ENCODE measurements at regions not wholly inside any gene's neighbourhood (a gene's known extent, or its start where the extent isn't known, plus 50 kb on each side); places are given as distances from the start of the nearest gene placed in this dataset.
"Not testable (repeated sequence)": the region's sequence is repeated elsewhere in the genome, so short reads cannot be mapped to it uniquely, and the experiment has no call there.

DNA sequence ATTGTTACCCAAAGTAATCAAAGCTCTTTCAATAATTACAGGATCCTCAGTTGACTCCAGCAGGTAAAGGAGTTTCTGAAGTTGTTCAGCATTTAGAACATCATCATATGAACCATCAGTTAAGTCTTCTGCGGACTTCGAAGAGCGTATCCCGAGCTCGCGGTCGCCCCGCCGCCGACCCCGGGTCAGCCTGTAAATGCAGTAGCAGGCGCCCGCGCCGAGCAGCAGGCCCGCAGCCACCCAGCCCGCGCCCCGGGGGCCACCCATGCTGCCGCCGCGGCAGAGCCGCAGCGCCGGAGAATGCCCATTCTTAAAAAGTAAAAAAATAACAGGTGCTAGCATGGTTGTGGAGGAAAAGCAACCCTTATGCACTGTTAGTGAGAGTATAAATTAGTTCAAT is 444.5 kb downstream of the NSUN3 start:
- DNase-seq (ENCODE audit: low read depth in 2 of 2), result not testable (repeated sequence)

DNA sequence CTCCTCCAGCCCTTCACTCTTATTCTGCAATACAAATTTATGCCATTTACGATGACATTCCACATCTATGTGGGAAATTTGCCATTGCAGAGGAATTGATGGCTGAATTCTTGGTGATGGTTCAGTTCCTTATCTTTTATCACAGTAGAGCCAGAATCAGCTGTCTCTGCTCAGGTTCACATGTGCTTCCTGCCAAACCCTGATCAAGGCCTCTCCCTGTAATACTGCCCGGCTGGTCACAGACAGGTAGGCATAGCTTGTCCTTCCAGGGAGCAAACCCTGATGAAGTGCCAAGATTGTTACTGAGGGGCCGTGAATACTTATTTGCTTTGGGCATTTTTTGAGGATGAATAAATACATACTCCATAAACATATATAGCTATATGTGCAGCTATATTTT is 450.0 kb downstream of the NSUN3 start:
- DNase-seq (ENCODE audit: low read depth in 2 of 2), result no peak

DNA sequence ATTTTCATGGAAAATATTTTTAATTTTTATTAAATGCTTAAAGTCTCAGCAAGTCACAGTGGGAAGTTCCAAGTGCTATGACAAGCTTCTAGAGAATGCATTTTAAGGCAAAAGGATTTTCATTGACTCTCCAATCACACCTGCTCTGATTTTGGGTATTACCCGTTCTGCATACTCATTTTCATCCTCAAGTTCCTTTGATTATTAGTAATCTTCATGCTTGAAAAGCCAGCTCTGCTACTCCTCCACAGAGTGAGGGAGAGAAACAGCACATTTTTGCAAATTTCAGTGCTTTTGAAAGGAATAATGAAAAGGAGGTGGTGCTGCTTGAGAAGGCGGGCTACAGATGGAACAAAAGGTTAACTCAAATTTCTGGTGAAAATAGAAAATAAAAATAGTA is 450.7 kb downstream of the NSUN3 start:
- no peak for DNase-seq (ENCODE audit: low read depth in 2 of 2)

DNA sequence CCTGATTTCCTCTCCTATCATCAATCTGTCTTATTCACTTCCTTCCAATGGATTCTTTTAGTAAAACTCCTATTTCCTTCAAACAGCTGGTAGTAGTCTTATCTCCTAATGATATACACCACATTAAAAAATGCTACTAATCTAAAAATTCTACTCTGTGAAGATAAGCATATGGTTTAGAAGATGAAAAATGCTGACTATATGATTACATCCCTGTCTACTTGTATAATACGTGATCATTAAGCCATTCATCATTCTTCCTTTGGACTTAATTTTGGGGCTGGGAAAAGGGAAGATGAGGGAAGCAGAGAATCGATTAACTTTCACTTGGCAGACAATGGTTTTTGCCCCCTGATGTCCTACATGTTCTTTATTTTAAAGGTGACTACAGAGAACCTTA is 453.1 kb downstream of the NSUN3 start:
- DNase-seq (ENCODE audit: low read depth in 2 of 2), result no peak

DNA sequence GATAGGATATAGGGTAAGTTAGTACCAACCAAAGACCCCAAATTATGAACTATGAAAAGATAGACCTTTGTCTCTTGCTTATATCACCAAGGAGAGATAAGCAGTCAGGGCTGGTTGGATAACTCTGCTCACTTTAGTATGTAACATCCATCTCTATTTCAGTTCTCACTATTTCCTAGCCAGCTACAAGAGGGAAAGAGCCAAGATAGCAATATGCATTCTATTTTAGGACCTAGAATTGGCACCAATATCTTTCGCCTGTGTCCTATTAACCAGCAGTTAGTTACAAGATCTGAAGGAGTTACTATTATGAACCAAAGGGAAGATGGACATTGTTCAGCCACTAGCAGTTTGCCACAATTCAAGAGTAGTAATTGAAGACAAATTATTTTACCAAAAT is 457.5 kb downstream of the NSUN3 start:
- DNase-seq (ENCODE audit: low read depth in 2 of 2), result no peak

DNA sequence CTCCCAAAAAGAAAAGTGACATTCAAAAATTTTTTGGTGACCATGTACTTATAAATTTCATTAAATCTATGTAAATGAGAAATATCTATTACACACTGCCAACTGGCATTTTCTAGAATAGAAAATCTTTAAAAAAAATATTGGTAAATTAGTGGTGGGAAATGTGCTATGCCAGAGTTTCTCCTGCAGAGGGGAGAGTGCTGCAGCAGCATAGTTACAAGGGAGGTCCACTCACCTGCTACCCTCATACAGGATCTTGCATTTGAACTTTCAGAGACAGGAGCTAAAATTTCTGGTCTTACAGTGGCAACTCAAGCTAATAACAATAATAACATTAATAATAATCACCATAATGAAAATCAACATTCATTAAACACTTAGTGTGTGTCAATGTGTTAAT is 459.6 kb downstream of the NSUN3 start:
- DNase-seq (ENCODE audit: low read depth in 2 of 2), result no peak

DNA sequence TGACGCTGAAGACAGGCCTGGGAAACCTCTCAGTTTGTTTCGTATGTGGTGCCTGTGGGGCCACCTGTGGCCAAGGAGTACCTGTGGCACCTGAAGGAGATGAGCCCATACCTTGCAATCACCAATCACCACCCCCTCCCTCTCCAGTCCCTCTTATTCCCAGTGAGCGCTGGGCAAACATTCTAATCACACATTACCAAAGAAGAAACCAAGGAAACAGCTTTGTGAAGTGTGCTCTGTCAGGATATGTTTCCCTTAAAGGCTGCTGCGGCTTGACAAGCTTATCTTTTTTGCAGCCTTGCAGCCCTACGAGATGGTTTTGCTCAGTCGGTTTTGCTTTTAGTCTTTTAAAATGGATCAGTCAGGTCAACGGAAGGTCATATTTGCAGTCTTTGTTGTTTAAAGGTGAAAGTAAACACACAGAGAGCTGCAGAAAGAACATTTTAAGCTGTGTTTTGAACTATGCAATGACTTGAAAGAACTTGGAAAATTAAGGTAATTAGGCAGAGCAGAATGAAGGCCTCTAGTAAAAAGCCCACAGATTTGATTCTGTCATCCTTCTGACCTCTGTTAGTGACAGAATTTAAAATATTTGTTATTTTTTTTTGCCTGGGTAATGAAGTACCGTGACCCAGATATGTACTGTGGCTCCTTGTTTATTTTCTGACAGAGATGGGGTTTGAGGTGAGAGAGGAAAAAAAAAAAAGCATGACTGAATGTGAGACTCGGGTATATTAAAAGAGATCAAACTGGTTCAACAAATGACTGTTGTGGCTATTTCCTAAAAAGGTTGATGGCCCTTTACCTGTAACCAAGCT is 461.4 kb downstream of the NSUN3 start:
- no peak for DNase-seq (ENCODE audit: low read depth in 2 of 2)

DNA sequence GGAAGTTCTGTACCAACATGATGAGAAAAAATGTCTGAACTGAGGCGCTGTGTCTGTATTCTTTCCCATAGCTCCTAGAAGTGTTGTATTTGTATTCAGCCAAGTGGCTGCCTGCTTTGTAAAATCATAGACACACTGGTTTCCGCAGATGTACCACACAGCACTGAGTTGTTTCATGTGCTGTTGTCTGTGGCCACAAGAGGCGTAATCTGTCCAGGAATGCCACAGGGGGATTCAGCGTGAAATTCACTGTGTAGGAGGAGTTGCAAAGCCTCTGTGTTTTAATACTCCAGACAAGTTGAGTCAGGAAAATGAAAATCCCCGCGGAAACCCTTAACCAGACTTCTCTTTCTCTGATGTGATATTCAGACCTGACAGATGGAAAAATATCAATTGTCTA is 462.2 kb downstream of the NSUN3 start:
- DNase-seq (ENCODE audit: low read depth in 2 of 2), result no peak

DNA sequence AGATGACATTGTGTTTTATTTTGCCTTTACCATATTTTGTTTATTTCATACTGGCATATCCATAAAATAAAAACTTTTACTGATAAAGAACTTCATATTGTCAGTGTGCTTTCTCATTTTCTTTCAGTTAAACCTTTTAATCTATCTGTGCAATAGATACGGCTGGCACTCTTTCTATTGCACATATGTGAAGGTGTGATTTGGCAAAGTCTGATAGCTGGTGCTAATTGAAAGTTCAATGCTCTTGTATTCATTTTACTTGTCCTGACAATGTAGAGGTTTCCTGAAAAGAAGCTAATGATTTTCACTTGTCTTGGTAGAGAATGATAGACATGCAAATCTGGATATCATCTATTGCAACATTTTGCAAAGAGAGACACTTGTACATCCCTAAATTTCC is 467.0 kb downstream of the NSUN3 start:
- DNase-seq (ENCODE audit: low read depth in 2 of 2), result no peak

DNA sequence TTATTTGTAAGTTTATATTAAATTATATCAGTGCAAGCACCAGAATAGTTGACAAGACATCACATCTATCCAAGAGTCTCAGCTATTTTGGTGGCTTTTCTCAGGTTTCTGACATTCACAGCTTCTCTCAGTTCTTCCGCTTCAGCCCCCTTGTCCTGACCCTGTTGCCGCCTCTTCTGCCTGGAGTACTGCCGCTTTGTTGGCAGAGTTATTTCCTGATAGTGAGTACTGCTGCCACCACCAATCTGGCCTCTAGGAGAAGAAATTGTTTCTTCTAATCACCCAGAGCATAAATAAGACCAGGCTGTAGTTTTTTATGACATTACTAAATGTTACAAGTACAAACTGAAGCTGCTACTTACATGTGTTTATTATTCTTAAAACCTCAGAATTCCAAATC is 470.1 kb downstream of the NSUN3 start:
- DNase-seq (ENCODE audit: low read depth in 2 of 2), result no peak

DNA sequence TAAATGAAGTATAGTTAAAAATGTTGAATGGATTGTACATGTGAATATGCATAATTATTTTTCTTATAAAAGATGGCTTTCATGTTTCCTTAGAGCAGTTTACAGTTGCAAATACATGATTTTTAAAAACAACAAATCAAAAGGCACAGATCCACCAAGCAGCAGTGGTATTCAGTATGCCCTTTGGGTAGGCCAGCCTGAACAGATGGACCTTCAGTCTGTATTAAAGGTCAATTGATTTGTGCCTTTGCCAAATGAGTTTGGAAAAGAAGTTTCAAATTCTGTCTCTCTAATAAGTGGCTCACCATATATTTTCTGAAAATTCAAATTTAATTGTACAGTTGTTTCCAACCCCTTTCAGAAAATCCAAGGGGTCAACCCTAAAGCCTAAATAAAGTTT is 477.1 kb downstream of the NSUN3 start:
- DNase-seq (ENCODE audit: low read depth in 2 of 2), result no peak

DNA sequence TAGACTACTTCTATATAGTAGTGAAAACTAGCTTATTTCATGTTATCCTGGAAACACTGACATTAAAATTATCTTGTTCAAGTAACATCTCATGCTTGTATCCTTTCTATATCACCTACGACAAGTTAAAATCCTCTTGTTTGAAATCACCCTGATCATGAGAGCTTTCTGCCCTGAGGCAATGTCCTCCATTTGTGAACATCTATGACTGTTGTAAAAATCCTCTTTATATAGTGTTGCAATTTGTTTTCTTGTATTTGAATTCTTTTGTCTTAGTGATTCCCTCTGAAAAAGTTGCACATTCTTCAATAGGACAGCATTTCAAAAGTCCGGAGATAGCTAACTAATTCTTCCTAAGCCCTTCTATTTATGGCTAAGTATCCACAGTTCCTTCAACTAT is 480.3 kb downstream of the NSUN3 start:
- no peak for DNase-seq (ENCODE audit: low read depth in 2 of 2)

DNA sequence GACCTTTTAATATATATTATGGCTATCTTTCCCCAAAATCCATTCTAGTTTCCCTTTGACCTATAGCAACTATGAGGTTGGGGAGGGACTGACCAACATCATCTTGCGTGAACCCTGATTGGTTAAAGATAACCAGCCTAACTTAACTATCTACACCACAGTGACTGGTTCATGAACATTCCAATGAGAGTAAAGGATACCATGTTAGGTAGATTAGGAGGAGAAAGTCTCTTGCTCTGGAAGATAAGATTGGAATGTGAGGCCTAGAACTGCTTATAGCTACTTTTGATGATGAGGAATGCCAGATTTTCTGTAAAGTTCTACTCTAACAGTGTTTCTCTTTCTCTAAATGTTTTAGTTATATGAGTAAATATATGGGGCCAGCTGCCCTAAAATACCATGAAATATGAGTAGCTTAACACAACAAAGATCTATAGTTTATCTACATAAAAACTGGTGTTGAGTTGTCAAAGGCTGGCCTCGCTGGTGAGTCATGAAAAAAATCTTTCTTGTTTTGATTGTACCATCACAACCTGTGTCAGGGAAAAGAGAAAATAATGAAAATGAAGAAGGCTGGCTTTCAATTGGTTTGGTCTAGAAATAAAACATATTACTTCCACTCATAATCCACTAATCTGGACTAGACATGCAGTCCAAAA is 481.4 kb downstream of the NSUN3 start:
- DNase-seq (ENCODE audit: low read depth in 2 of 2), result no peak

DNA sequence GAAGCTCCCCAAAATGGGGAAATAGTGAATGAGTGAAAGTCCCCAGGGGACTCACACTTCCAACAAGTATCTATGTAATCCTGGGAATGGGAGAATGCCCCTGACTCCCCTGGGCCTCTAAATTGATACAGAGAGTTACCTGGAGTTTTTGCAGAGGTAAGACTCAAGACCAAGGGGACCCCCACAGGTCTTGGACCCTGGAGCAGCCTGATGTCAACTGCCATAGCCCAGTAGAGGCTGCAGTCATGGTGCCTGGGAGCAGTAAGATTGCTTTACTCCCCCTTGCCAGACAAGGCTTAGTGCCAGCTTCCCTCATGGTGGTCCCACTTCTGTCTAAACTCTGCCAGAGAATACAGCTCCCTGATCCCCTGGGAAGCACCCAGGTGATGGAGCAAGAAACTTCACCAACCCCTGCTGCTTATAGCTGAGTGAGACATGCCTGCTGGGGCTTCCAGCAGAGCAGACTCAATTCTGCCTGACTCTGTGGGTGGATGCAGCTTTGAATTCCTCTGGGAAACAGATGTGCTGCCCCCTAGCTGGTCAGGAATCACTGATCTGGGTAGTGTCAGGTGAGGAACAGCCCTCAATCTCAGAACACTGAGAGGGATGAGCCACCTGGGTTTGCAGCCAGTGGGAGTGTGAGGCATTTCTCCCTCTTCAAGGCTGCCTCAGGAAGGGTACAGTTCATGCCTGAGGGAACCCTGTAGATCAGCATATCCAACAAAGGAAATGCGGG is 485.9 kb downstream of the NSUN3 start:
- DNase-seq (ENCODE audit: low read depth in 2 of 2), result no peak

DNA sequence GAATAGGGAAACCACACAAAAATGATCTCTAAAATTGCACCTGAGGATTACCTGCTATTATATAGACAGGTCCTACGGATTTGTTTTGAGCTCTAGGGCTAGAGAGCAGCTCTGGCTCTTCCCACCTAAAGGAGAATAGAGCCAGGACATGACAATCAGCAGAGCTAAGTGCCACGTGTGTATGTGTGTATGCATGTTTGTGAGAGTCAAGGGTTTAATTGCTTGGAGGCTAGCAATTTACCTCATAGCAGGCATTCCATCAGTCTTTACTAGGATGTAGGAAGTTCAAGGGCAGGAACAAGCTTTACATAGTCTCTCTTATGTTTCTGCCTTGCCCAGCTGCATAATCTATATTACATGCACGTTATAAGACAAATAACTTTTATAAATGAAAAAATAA is 498.2 kb downstream of the NSUN3 start:
- no peak for DNase-seq (ENCODE audit: low read depth in 2 of 2)

DNA sequence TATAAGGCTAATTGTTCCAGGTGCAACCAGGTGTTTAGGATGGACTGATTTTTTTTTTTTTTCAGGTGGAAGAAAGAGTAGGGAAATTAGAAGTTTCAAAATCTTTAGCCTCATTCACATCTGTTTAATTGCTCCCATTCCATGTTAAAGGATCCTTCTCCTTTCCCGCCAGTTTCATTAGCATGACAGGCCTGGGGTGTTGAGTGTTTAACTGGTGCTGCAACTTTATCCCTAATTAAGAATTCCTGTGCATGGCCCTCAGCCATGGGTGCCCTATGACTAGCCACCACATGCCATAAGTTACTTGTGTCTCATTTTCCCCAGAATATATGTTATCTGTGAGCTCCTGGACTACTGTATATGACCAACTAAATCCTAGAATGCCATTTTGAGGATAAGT is 501.4 kb downstream of the NSUN3 start:
- DNase-seq (ENCODE audit: low read depth in 2 of 2), result no peak

DNA sequence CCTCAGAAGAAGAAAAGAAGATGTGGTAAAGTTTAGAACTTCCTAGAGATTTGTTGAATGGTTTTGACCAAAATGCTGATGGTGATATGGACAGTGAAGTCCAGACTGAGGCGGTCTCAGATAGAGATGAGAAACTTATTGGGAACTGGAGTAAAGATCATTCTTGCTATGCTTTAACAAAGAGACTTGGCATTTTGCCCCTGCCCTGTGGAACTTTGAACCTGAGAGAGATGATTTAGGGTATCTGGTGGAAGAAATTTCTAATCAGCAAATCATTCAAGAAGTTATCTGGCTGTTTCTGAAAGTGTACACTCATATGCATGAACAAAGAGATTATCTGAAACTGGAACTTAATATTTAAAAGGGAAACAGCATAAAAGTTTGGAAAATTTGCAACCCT is 505.2 kb downstream of the NSUN3 start:
- DNase-seq (ENCODE audit: low read depth in 2 of 2), result no peak

DNA sequence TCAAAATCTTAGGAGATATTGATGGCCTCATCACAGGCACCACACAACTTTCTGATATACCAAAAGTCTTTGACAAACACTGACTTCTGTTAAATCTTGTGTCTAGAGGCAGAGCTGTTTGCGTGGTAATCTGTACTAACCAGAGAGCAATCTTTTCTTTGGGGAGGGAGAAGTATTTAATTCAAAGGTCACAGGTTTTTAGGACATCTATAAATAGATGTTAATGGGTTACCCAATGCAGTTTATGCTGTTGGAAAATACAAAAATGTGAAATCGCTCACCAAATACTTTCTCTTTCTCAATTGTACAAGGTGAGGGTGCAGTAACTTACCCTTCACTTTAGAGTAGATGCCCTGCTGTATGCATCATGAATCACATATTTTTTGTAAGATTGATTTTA is 510.5 kb downstream of the NSUN3 start:
- DNase-seq (ENCODE audit: low read depth in 2 of 2), result no peak

DNA sequence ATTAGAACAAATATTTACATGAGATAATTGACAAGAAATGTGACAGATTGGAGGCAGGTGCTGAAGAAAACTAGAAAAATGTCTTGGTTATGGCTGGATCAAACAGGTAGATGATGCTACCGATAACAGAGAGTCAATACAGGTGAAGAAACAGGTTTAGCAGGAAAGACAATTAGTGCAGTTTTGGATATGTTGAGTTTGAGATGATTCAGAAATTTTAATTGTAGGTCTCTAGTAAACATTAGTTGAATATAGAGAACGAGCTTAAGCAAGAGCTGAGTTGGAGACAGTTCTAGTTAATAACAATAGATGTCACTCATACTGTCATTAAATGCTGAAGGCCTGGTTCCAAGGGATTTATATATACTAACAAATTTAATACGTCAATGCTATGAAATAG is 524.4 kb downstream of the NSUN3 start:
- DNase-seq (ENCODE audit: low read depth in 2 of 2), result no peak

DNA sequence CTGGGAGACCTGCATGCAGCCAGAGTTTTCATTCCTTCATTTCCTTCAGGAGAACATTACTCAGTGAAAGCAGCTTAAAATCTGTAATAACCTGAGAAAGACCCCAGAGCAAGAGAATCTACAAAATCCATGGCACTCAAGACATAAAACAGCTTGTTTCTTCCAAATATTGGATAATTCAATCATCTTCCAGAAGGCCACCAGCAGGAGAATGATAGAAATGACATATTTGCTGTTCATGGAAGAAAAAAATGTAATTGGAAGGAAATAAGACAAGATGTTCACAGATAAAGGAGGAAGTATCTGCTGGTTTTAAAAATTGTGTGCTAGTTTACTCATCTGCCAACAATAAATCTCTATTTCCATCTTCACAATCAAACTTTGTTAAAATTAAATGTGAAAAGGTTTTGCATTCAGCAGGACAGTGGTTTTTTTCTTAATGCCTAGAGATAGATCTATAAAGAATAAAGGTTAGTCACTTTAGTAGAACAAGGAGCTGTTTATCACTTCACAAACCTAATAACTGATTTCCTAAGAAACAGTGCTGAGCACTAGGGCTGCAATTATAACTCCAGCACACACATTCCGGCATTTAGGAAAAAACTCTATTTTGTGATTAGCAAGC is 530.8 kb downstream of the NSUN3 start:
- DNase-seq (ENCODE audit: low read depth in 2 of 2), result no peak

DNA sequence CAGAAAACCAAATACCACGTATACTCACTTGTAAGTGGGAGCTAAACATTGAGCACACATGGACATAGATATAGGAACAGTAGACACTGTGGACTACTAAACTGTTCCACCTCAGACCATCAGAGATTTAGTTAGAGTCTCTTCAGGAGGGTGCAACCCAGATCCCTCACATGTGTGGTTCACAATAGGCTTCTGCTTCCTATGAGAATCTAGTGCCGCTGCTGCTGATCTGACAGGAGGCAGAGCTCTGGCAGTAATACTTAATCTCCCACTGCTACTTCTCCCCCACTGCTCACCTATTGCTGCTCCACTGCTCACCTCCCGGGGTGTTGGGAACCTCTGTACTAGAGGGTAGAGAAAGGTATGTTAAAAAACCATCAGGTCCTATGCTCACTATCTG is 533.3 kb downstream of the NSUN3 start:
- no peak for DNase-seq (ENCODE audit: low read depth in 2 of 2)

DNA sequence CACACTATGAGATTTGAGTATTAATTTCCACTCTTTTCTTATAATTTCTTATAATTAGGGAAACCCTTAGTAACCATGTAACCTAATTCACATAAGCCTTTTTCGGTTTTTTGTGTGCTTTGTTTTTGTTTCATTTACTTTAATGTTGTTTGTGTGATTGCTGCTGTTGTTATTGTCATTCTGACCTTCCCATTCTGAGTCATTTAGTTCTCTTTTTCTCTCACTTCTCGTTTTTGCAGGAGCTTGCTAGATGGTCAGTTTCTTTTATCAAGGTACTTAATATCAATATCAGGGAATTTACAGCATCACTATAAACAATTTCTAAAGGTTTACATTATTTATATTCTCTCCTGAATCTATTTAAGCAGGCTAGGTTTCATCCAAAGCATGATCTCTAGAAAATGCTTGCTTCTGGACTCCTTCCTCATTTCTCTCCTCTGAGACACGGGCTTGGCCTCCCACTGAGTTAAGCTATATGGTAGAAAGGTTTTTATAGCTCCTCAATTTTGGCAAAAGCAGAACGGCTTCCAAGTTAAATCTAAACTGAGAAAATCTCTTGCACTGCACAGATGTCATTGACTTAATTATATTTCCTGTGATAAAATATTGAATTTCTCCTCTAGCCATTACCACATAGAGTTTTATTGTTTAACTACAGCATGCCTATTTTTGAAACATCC is 534.2 kb downstream of the NSUN3 start:
- DNase-seq (ENCODE audit: low read depth in 2 of 2), result no peak
